GM11168 (cell line): ENCODE measurements at regions not wholly inside any gene's neighbourhood (a gene's known extent, or its start where the extent isn't known, plus 50 kb on each side); places are given as distances from the start of the nearest gene placed in this dataset.

Source experiments
- in situ Hi-C: fragments of 300-500 bp; cut with MboI; formaldehyde crosslinking; loops from one replicate; pipeline ENCODE4 v1.12.0; 2022; ENCODE audit warnings: low sequenced_read_pairs; ENCODE audit not compliant: unreplicated experiment

DNA sequence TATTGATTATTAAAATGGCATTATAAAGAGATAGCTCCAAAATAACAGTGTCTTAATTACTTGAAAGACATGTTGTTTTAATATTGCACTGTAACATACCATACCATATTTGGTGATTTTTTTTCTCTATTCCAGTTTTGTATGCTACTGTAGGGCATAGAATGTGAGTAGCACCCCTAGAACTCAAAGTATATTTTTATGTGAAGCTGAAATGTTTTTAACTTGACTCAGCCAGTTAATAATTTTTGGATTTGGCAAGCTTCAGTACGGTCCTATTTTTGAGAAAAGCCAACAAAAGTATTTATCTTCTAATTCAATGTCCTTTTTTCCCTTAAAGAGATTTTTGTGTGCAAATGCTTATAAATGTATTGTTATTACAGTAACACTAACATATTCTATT, 593.8 kb downstream of the USP25 start:
- in situ Hi-C loops, result no loop called here

DNA sequence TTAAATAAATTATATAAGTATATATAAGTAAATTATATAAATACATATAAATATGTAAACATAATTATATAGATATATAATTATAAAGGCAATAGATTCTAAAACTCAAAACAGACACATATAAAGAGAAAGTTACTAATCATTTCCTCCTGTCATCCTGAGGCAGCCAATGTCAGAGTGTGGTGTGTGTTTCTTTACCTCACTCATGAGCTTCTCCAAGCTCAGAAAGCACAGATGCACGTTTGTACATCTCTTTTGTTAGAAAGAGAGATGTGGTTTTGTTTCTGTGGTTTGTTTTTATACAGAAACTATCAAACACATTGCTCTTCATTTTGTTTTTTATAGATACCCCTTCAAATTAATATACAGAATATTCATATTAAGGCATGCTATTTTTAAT, 594.8 kb downstream of the USP25 start:
- in situ Hi-C loops, result loop anchor here (25.0 kb wide), 1 partner anchor 237 kb away; no protein-coding TSS in a partner anchor

DNA sequence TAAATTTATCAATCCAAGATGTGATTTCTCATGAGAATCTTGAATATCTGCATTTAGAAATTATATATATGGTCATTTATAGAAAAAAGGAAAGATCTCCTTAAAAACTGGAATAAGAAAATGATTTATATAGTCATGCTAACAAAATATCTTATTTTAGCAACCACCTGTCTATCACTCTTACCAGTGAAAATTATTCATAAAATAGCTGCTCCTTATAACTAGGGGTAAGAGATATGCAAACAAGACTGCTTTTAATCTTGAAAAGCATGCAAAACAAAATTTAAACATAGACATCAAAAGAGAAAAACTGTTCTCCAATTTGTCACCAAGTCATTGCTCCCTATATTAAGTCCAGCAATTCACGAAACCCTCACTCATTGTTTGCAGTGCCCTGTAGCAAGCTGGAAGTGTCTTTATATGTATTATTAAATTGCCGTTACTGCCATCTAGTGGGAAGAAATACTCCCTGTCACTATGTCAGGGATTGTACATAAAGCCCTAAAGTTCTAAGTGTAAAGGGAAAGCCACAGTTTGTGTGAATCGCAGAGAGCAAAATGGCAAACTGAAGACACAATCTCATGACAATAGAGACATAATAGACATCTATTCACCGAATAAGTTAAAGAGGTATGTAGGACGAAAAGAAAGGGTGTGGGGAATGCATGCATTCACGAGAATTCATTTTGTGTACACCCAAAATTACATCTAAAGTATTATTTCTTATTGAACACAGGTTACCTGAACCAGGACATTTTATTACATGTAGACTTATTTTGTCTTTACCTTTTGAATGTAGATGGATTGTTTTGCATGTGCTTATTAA, 600.5 kb downstream of the USP25 start:
- in situ Hi-C loops, result loop anchor here (25.0 kb wide), 1 partner anchor 243 kb away; no protein-coding TSS in a partner anchor

- in situ Hi-C loops, result loop anchor here (25.0 kb wide), 1 partner anchor 244 kb away; no protein-coding TSS in a partner anchor
These were observed 601.1 kb downstream of the USP25 start for GRCh38 chr21:16330908-16331268.

- in situ Hi-C loops, result loop anchor here (25.0 kb wide), 1 partner anchor 250 kb away; no protein-coding TSS in a partner anchor
These were observed 607.5 kb downstream of the USP25 start for GRCh38 chr21:16337266-16337665.

GRCh38 chr21:16342932-16343331, 613.1 kb downstream of the USP25 start:
- in situ Hi-C loops, result loop anchor here (25.0 kb wide), 1 partner anchor 256 kb away; no protein-coding TSS in a partner anchor

GRCh38 chr21:16343776-16344175, 614.0 kb downstream of the USP25 start:
- in situ Hi-C loops, result loop anchor here (25.0 kb wide), 1 partner anchor 256 kb away; no protein-coding TSS in a partner anchor

DNA sequence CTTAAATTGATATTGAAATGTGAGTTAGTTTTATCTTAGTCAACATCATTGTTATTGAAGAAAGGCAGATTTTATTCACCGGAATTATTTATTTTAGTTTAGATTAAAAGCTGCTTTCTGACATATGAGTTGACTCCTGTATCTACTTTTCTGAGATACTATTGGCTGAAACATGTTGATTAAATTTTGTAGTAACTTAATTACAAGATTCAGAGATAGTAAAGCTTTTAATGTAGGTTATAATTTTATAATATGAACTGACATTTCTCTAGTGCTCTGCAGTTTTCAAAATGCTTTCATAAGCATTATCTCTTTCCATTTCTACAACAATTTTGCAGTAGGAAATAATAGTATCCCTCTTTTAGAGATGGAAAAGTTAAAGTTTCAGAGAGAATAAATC, 616.0 kb downstream of the USP25 start:
- in situ Hi-C loops, result loop anchor here (25.0 kb wide), 1 partner anchor 258 kb away; no protein-coding TSS in a partner anchor

DNA sequence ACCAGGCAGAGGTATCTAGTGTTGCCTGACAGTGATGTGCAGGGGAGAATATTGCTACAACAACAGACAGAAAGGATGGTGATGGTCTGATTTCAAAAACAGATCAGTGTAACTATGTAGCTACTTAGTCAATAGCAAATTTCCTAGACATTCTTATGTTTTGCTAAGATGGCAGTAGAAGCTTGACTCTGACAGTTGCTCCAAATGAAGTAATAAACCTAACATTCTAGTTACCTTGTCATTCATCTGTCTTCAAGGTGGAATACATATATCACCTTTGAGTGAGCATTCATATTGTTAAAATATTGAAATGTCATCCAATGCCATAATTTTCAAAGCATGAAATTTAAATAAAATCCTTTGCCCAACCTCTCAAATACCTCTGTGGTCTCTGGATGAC, 617.4 kb downstream of the USP25 start:
- in situ Hi-C loops, result loop anchor here (25.0 kb wide), 1 partner anchor 260 kb away; no protein-coding TSS in a partner anchor

DNA sequence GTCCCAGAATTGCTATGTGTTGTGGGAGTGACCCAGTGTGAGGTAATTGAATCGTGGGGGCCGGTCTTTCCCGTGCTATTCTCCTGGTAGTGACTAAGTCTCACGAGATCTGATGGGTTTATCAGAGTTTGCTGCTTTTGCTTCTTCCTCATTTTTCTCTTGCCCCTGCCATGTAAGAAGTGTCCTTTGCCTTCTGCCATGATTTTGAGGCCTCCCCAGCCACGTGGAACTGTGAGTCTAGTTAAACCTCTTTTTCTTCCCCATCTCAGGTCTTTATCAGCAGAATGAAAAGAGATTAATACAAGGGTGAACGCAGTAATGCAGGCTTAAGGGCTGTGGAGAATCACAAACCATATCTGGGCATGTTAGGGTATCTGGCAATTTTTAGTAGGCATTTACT, 624.0 kb downstream of the USP25 start:
- in situ Hi-C loops, result no loop called here

DNA sequence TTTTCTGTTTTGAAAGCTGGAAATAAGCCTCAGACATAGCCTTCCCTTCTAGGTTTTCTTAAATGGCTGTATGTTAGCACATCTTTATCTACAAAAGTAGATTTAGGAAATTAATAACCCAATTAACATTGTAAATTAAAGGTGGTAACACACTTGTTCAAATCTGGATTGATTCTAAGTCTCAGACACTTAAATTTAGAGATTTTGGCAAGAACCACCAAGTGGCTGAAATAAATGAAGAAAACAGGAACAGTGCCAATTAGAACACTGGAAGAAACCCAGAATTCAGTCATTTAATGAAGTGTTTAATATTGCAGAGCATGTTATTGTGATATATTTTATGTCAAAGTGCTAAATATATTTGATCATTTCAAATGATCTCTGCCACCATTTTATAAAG, 628.2 kb downstream of the USP25 start:
- in situ Hi-C loops, result no loop called here

GRCh38 chr21:16358784-16359183, 629.0 kb downstream of the USP25 start:
- in situ Hi-C loops, result no loop called here

DNA sequence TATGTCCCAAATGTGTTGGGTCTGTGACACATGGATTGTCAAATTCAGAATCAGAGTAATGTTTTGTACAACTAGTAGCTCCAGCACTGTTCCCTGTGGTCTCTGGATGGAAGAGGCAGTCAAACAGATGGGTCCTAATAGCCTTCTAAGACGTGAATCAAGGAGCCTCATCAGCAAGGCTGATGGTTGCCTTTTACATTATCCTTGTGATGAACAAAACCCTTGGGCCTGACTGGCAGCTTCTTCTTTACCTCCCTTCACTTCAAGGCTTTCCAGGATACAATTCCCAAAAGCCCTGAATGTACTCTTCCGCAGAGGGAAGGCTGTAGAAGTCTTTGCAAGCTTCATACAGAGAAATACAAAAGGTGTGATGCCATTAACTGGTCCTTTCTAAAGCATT, 633.3 kb downstream of the USP25 start:
- in situ Hi-C loops, result no loop called here

- in situ Hi-C loops, result no loop called here
These were observed 633.7 kb downstream of the USP25 start for GRCh38 chr21:16363518-16363917.

DNA sequence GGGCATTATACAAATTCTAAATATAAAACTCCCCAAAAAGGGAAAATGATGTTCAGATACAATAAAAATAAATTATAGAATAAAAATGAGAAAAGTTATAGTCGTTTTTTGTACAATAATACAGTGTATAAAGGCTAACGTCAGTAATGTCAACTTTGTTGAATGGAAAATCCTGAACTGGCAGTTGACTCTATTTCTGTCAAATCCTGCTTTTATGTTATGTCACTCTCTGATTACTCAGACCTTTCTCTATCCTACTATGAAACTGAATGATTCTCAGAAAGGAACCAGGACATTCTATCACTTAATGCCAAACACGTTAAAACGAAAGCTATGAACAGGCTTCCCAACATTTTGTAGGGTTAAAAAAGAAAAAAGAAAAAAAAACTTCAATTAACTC, 636.4 kb downstream of the USP25 start:
- in situ Hi-C loops, result no loop called here

- in situ Hi-C loops, result no loop called here
These were observed 637.3 kb downstream of the USP25 start for GRCh38 chr21:16367079-16367478.

DNA sequence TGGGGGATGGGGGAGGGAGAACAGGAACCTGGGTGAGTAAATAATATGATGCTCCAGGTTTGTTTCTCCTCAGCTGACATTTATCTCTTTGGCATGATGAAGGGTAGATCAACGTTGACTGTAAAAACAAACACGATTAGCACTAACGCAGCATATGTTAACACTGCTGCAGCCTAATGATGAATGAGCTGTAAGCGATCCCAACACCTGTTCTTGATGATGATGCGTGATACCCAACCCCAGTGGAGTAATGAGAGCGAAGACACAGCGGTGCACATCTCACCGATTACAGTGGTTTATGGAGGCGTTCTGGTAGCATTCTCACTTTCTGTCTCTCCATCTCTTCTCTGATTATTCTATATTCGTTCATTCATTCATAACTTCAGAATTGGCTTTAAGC, 640.4 kb downstream of the USP25 start:
- in situ Hi-C loops, result no loop called here

- in situ Hi-C loops, result no loop called here
These were observed 642.8 kb downstream of the USP25 start for GRCh38 chr21:16372586-16372985.

DNA sequence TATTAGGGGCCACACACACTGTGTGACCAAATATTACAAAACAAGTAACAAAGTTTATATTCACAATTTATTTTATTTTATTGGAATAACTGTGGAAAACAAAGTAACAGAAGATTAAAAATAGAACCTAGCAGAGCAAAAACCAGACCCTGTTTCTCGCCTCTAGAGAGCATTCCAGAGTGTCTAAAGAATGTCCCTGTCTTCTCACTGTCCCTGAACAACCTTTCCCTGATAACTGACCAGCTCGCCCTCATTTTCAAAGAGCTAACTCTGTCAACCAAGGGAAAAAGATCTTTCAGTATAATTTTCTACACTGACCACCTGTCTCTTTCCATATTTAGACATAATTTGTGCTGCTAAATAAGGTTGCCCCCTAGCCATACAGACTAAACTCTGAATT, 646.9 kb downstream of the USP25 start:
- in situ Hi-C loops, result no loop called here

GRCh38 chr21:16377120-16377658, 647.4 kb downstream of the USP25 start:
- in situ Hi-C loops, result no loop called here

- in situ Hi-C loops, result no loop called here
These were observed 648.1 kb downstream of the USP25 start for GRCh38 chr21:16377857-16378256.

DNA sequence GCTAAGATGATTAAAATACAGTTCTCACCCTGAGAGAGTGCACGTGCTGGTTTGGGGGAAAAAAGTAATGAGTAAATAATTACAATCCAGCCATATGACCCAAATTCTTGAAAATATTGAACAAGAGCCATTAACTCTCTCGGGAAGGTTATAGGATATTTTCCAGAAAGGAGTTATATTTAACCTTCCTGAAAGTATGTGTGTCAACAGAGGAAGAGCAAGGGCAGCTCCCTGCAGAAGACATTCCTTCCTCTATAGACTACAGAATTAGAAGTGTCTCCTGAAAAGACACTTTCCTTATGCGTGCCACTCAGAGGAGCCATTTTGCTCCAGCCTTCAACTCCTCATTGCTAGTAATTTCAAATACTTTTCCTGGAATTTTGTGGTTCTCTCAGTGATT, 648.7 kb downstream of the USP25 start:
- in situ Hi-C loops, result no loop called here
